Fibroblast of the aortic adventitia (primary cell): ENCODE measurements at regions not wholly inside any gene's neighbourhood (a gene's known extent, or its start where the extent isn't known, plus 50 kb on each side); places are given as distances from the start of the nearest gene placed in this dataset.
"Not testable (repeated sequence)": the region's sequence is repeated elsewhere in the genome, so short reads cannot be mapped to it uniquely, and the experiment has no call there.

ENCODE experiments used
- DNase-seq: peaks from one replicate; pipeline ENCODE4 v3.0.0-alpha.2; 2010; ENCODE audit warnings: low read depth
- H3K4me3 ChIP-seq: 2 replicates; pipeline ENCODE4 v1.5.1; 2011; ENCODE audit warnings: low read depth, mild to moderate bottlenecking, control low read depth, low read length, moderate library complexity
- TF ChIP-seq, protein P1 (sequence below): IDR thresholded peaks from 2 replicates; pipeline ENCODE4 v1.5.1; 2011; ENCODE audit warnings: mild to moderate bottlenecking, low read length, control low read depth, inconsistent platforms; ENCODE audit not compliant: insufficient read depth

DNA sequence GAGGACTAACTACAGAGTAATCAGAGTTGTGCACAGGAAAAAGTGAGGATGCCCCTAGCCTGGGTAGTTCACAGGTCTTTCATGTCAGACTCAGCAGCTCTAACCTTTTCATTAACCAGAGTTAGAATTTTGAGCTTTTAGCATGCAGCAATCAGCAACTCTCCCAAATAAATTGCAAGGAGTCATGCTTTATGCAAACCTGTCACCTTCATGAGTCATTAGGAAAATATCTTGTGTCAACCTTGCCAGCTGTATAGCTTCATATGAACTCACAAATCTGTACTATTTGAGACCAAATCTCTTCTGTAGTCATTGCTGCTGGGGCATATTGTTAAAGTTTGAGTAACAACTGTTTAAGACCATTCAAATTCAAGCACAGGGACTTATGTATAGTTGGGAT is 382.3 kb upstream of the NT5C1B start:
- TF ChIP-seq, protein P1, sequence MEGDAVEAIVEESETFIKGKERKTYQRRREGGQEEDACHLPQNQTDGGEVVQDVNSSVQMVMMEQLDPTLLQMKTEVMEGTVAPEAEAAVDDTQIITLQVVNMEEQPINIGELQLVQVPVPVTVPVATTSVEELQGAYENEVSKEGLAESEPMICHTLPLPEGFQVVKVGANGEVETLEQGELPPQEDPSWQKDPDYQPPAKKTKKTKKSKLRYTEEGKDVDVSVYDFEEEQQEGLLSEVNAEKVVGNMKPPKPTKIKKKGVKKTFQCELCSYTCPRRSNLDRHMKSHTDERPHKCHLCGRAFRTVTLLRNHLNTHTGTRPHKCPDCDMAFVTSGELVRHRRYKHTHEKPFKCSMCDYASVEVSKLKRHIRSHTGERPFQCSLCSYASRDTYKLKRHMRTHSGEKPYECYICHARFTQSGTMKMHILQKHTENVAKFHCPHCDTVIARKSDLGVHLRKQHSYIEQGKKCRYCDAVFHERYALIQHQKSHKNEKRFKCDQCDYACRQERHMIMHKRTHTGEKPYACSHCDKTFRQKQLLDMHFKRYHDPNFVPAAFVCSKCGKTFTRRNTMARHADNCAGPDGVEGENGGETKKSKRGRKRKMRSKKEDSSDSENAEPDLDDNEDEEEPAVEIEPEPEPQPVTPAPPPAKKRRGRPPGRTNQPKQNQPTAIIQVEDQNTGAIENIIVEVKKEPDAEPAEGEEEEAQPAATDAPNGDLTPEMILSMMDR: no peak
- peak; percentile 52 for DNase-seq
- H3K4me3 ChIP-seq: no peak overlapping the region

DNA sequence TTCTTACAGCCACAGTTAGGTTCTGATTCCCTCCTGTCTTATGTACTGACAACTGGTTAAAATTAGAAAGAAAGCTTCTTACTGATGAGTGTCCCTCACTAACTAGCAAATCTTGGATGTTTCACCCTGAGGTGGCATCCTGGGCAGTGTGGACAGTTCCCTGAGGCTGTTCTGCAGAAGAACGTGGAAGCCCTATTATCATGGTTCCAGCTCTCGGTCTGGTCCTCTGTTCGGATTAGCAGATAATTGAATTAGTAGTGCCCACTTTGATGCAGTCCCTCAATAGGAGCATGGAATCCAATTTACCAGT is 381.7 kb upstream of the NT5C1B start:
- TF ChIP-seq, protein P1: no peak
- no peak overlapping the region for H3K4me3 ChIP-seq
- no peak for DNase-seq

DNA sequence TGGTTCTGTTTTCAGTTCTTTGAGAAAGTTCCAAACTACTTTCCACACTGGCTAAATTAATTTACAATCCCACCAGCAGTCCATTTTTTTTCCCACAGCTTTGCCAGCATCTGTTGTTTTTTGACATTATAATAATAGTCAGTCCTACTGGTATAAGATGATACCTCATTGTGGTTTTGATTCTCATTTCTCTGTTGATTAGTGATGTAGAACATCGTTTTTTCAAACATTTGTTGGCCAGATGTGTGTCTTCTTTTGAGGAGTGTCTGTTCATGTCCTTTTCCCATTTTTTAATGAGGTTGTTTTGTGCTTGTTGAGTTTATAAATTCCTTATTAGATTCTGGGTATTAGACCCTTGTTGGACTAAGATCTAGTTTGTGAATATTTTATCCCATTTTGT is 376.8 kb upstream of the NT5C1B start:
- no peak overlapping the region for H3K4me3 ChIP-seq
- DNase-seq: no peak
- TF ChIP-seq, protein P1: no peak

DNA sequence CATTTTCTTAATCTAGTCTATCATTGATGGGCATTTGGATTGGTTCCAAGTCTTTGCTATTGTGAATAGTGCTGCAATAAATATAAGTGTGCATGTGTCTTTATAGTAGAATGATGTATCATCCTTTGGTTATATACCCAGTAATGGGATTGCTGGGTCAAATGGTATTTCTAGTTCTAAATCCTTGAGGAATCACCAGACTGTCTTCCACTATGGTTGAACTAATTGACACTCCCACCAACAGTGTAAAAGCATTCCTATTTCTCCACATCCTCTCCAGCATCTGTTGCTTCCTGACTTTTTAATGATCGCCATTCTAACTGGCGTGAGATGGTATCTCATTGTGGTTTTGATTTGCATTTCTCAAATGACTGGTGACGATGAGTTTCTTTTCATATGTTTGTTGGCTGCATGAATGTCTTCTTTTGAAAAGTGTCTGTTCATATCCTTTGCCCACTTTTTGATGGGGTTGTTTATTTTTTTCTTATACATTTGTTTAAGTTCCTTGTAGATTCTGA is 374.4 kb upstream of the NT5C1B start:
- H3K4me3 ChIP-seq, DNase-seq: not testable (repeated sequence)

DNA sequence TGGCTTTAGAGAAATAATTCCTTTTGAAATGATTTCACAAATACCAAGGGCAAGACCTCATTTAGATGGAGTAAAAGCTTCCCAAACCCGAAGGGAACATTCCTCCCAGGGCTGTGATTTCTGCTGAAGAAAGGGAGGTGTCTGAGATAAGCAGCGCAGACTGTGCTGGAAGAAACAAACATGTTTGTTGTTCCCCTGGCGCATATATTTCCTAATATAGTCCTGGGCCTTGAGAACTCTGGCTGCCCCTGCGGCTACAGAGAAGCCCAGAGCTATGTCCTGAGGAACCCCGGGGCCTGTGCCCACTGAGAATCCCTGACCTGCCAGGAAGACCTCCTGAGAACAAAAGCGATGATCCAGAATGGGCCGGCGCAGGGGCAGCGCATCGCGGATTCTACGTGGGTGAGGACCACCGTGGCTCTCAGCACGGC is 372.6 kb upstream of the NT5C1B start:
- H3K4me3 ChIP-seq: no peak overlapping the region
- TF ChIP-seq, protein P1: no peak
- DNase-seq: peak; percentile 21

DNA sequence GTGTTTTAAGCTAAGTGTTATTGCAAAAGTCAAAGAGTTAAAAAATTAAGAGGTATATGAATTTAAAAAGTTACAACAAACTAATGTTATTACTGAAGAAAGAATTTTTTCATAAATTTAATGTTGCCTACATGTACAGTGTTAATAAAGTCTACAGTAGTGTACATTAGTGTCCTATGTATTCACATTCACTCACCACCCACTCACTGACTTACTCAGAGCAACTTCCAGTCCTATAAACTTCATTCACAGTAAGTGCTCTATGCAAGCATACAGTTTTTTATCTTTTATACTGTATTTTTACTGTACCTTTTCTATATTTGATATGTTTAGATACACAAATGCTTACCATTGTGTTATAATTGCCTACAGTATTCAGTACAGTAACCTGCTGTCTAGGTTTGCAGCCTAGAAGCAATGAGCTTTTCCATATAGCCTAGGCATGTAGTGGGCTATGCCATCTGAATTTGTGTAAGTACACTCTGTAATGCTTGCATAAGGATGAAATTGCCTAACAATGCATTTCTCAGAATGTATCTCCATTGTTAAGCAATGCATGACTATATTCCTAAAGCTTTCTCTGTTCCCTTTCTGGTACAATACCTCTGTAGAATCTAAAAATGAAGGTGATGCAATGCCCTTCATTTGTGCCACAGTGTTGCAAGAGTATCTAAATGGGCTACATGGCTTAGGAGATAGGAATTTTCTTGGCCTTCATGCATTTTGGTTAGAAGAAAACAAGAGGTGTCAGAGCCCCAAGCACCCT is 370.8 kb upstream of the NT5C1B start:
- TF ChIP-seq, protein P1: no peak
- peak; percentile 85 for DNase-seq
- H3K4me3 ChIP-seq: no peak overlapping the region

DNA sequence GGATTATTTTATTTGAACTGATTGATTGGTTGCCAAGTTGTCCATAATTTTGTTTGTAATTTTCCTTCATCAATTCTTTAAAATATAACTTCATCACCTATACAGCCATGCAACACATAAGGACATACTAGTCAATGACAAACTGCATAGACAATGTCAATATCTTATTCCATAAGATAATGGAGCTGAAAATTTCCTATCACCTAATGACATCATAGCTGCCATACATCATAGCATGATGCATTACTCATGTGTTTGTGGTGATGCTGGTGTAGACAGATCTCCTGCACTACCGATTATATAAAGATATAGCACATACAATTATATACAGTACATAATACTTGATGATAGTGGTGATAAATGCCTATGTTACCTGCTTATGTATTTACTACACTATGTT is 369.8 kb upstream of the NT5C1B start:
- no peak for DNase-seq
- TF ChIP-seq, protein P1: no peak
- no peak overlapping the region for H3K4me3 ChIP-seq
